ENCODE measurements at regions not wholly inside any gene's neighbourhood (a gene's known extent, or its start where the extent isn't known, plus 50 kb on each side); places are given as distances from the start of the nearest gene placed in this dataset.

GRCh38 chr1:57908147-57908890 lies 484.5 kb upstream of the DAB1 start:
- DNase-seq = no peak

GRCh38 chr1:57901208-57901919 lies 477.5 kb upstream of the DAB1 start:
- DNase-seq = no peak

GRCh38 chr1:57898531-57898930 lies 474.7 kb upstream of the DAB1 start:
- no peak for DNase-seq

GRCh38 chr1:57897581-57897980 lies 473.7 kb upstream of the DAB1 start:
- no peak for DNase-seq

- DNase-seq = no peak
These were observed 470.5 kb upstream of the DAB1 start for GRCh38 chr1:57894315-57894714.

- no peak for DNase-seq
These were observed 465.9 kb upstream of the DAB1 start for GRCh38 chr1:57889676-57890320.

GRCh38 chr1:57887964-57888491 lies 464.2 kb upstream of the DAB1 start:
- DNase-seq = no peak

GRCh38 chr1:57886376-57886775 lies 462.5 kb upstream of the DAB1 start:
- DNase-seq = no peak

- DNase-seq = no peak
These were observed 459.8 kb upstream of the DAB1 start for GRCh38 chr1:57883642-57883995.

GRCh38 chr1:57882934-57883641 lies 459.2 kb upstream of the DAB1 start:
- DNase-seq = no peak

GRCh38 chr1:57882072-57882471 lies 458.2 kb upstream of the DAB1 start:
- no peak for DNase-seq

GRCh38 chr1:57881639-57882038 lies 457.8 kb upstream of the DAB1 start:
- DNase-seq = no peak

- DNase-seq = no peak
These were observed 455.8 kb upstream of the DAB1 start for GRCh38 chr1:57879700-57880099.

- DNase-seq = no peak
These were observed 450.6 kb upstream of the DAB1 start for GRCh38 chr1:57874418-57874877.

GRCh38 chr1:57872913-57873312 lies 449.1 kb upstream of the DAB1 start:
- DNase-seq = no peak

- no peak for DNase-seq
These were observed 445.0 kb upstream of the DAB1 start for GRCh38 chr1:57868908-57869307.

GRCh38 chr1:57868239-57868638 lies 444.4 kb upstream of the DAB1 start:
- DNase-seq = no peak

- DNase-seq = no peak
These were observed 443.1 kb upstream of the DAB1 start for GRCh38 chr1:57866998-57867397.

- no peak for DNase-seq
These were observed 437.2 kb upstream of the DAB1 start for GRCh38 chr1:57860931-57861565.

- no peak for DNase-seq
These were observed 436.5 kb upstream of the DAB1 start for GRCh38 chr1:57860325-57860724.

GRCh38 chr1:57858740-57859139 lies 434.9 kb upstream of the DAB1 start:
- no peak for DNase-seq

GRCh38 chr1:57857809-57858208 lies 433.9 kb upstream of the DAB1 start:
- DNase-seq = no peak

GRCh38 chr1:57854436-57854835 lies 430.6 kb upstream of the DAB1 start:
- no peak for DNase-seq

Data from 8988T (cell line).